Liver (tissue), 3 donors: ENCODE measurements at regions not wholly inside any gene's neighbourhood (a gene's known extent, or its start where the extent isn't known, plus 50 kb on each side); places are given as distances from the start of the nearest gene placed in this dataset.
A peak's percentile ranks its signal among the peaks of the same experiment; 100 is the strongest.

Experiments used
- JUND ChIP-seq, 2 donors: IDR thresholded peaks; 2 replicates each; pipeline ENCODE4 v1.6.1; 2016; ENCODE audit warnings: antibody characterized with exemption in 2 of 2
- RAD21 ChIP-seq, 2 donors: IDR thresholded peaks; 2 replicates each; pipeline ENCODE4 v1.6.1; 2016; ENCODE audit warnings: antibody characterized with exemption in 2 of 2, mild to moderate bottlenecking in 2 of 2
- RXRA ChIP-seq, 2 donors: IDR thresholded peaks; 2 replicates each; pipeline ENCODE4 v1.6.1; 2017 to 2018; ENCODE audit warnings: antibody characterized with exemption in 2 of 2, mild to moderate bottlenecking in 1 of 2
- SP1 ChIP-seq: IDR thresholded peaks from 2 replicates; pipeline ENCODE4 v1.6.1; 2018; ENCODE audit warnings: antibody characterized with exemption, mild to moderate bottlenecking
- TAF1 ChIP-seq: conservative IDR thresholded peaks from 2 replicates; pipeline ENCODE4 v1.6.1; 2016; ENCODE audit warnings: antibody characterized with exemption, mild to moderate bottlenecking
- YY1 ChIP-seq: IDR thresholded peaks from 2 replicates; pipeline ENCODE4 v1.6.1; 2016; ENCODE audit warnings: antibody characterized with exemption, mild to moderate bottlenecking
- TF ChIP-seq, protein P1 (sequence below): fragments of 150-350 bp; IDR thresholded peaks from 2 replicates; pipeline ENCODE4 v1.5.1; 2017; ENCODE audit warnings: improper control_type of control experiment, low read depth, low read length; ENCODE audit not compliant: missing input control
- TF ChIP-seq, protein P2 (sequence below): IDR thresholded peaks from 2 replicates; pipeline ENCODE4 v1.6.1; 2016; ENCODE audit warnings: antibody characterized with exemption
- donor health status: healthy.
- donor health status: healthy.

DNA sequence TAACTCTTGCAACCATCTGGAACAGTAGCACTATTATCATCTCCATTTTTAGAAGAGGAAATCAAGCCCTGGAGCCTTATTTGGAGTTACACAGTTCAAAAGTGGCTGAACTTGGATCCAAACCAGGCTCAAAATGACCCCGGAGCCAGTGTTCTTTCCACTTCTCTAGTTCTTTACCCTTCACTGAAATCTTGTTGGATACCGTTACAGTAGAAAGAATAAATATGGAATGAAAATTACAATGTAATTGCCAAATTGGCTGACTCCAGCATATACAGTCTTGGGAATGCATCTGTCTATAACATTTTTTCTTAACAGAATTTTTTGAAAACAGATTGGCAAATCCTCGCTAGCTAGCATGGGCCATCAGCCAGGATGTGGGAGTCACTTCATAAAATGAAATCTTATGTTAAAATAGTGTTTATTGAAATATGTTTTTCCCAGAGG is 261.4 kb downstream of the CTH start:
- TF ChIP-seq, protein P1, sequence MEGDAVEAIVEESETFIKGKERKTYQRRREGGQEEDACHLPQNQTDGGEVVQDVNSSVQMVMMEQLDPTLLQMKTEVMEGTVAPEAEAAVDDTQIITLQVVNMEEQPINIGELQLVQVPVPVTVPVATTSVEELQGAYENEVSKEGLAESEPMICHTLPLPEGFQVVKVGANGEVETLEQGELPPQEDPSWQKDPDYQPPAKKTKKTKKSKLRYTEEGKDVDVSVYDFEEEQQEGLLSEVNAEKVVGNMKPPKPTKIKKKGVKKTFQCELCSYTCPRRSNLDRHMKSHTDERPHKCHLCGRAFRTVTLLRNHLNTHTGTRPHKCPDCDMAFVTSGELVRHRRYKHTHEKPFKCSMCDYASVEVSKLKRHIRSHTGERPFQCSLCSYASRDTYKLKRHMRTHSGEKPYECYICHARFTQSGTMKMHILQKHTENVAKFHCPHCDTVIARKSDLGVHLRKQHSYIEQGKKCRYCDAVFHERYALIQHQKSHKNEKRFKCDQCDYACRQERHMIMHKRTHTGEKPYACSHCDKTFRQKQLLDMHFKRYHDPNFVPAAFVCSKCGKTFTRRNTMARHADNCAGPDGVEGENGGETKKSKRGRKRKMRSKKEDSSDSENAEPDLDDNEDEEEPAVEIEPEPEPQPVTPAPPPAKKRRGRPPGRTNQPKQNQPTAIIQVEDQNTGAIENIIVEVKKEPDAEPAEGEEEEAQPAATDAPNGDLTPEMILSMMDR = no peak
- peak; percentile 20 to 38 for TF ChIP-seq RXRA (IDR thresholded peaks at IDR 0.05)
- TF ChIP-seq RAD21 (IDR thresholded peaks at IDR 0.05) = no peak
- no peak for TF ChIP-seq TAF1
- TF ChIP-seq SP1 = no peak
- TF ChIP-seq, protein P2, sequence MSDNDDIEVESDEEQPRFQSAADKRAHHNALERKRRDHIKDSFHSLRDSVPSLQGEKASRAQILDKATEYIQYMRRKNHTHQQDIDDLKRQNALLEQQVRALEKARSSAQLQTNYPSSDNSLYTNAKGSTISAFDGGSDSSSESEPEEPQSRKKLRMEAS = no peak
- TF ChIP-seq YY1 = no peak
- no peak for TF ChIP-seq JUND (IDR thresholded peaks at IDR 0.05)
